Mesothelial cell of epicardium (in vitro differentiated cells): ENCODE measurements at regions not wholly inside any gene's neighbourhood (a gene's known extent, or its start where the extent isn't known, plus 50 kb on each side); places are given as distances from the start of the nearest gene placed in this dataset.

Source experiments
- DNase-seq, 2 experiments: peaks; one replicate each; pipeline ENCODE4 v3.0.0; 2021; ENCODE audit warnings: low spot score in 2 of 2; ENCODE audit not compliant: unreplicated experiment in 2 of 2
- H3K27ac Mint-ChIP-seq: 2 replicates; pipeline ENCODE4 v1.8.0; 2021; ENCODE audit warnings: mixed read lengths
- H3K27me3 Mint-ChIP-seq: 2 replicates; pipeline ENCODE4 v1.8.0; 2021; ENCODE audit warnings: low read depth, mixed read lengths
- H3K36me3 Mint-ChIP-seq: 2 replicates; pipeline ENCODE4 v1.8.0; 2021; ENCODE audit warnings: mixed read lengths
- H3K4me1 Mint-ChIP-seq: 2 replicates; pipeline ENCODE4 v1.8.0; 2021; ENCODE audit warnings: mixed read lengths
- H3K4me3 Mint-ChIP-seq: 2 replicates; pipeline ENCODE4 v1.8.0; 2021; ENCODE audit warnings: mild to moderate bottlenecking, moderate library complexity, mixed read lengths
- H3K9me3 Mint-ChIP-seq: 2 replicates; pipeline ENCODE4 v1.8.0; 2021; ENCODE audit warnings: mixed read lengths
- TF ChIP-seq, protein P1 (sequence below): fragments of 200-600 bp; sonication (generic); IDR thresholded peaks from one replicate; pipeline ENCODE4 v1.5.0; 2021; ENCODE audit warnings: antibody characterized with exemption; ENCODE audit not compliant: unreplicated experiment

DNA sequence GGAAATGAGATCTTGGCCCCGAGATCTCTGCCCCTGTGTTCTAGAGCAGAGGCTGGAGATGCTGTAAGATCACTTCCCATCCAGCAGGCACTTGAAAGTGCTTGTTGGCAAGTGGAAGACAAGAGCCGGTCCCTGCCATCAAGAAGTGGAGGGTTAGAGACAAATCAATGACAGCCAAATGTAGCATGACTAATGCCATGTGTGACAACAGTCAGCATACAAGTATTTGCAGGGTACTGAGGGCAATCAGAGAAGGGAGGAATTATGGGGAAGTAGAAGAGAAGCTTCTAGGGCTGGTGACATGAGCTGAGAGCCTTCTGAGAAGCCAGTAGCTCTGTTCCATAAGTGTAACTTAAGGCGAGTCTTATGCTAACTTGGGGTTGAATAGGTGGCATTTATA, 58.6 kb downstream of the TMEM17 start:
- no peaks in the 10 kb centered on the region for H3K9me3 Mint-ChIP-seq
- no peaks in the 10 kb centered on the region for H3K4me1 Mint-ChIP-seq
- DNase-seq = no peak
- TF ChIP-seq, protein P1, sequence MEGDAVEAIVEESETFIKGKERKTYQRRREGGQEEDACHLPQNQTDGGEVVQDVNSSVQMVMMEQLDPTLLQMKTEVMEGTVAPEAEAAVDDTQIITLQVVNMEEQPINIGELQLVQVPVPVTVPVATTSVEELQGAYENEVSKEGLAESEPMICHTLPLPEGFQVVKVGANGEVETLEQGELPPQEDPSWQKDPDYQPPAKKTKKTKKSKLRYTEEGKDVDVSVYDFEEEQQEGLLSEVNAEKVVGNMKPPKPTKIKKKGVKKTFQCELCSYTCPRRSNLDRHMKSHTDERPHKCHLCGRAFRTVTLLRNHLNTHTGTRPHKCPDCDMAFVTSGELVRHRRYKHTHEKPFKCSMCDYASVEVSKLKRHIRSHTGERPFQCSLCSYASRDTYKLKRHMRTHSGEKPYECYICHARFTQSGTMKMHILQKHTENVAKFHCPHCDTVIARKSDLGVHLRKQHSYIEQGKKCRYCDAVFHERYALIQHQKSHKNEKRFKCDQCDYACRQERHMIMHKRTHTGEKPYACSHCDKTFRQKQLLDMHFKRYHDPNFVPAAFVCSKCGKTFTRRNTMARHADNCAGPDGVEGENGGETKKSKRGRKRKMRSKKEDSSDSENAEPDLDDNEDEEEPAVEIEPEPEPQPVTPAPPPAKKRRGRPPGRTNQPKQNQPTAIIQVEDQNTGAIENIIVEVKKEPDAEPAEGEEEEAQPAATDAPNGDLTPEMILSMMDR = no peak
- no peaks in the 10 kb centered on the region for H3K36me3 Mint-ChIP-seq
- H3K27me3 Mint-ChIP-seq = no peaks in the 10 kb centered on the region
- H3K4me3 Mint-ChIP-seq = no peak overlapping the region
- H3K27ac Mint-ChIP-seq = no peak overlapping the region

DNA sequence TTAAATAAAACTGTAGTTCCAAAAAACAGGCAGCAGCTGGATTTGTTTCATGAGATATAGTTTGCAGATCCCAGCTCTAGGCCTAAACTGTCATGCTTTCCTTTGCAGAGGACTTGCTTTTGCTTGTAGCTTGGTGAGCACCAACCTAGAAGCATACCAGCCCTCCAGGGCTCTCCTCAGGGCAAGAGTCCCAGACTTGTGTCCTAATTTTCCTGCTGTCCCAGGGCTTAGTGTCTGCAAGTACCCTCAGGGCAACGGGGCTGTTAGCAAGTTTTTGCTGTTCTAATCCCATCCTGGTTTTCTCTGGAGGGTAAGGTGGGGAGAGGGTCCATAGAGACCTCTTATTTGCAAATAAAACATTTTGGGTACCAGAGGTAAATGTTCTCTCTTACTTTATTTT, 59.5 kb downstream of the TMEM17 start:
- Mint-ChIP-seq H3K27me3 (no peaks in the 10 kb centered on the region), H3K9me3 (no peaks in the 10 kb centered on the region), H3K4me3 (no peak overlapping the region), H3K36me3 (no peaks in the 10 kb centered on the region), H3K4me1 (no peaks in the 10 kb centered on the region), H3K27ac (no peak overlapping the region)
- TF ChIP-seq, protein P1 = no peak
- DNase-seq = no peak

DNA sequence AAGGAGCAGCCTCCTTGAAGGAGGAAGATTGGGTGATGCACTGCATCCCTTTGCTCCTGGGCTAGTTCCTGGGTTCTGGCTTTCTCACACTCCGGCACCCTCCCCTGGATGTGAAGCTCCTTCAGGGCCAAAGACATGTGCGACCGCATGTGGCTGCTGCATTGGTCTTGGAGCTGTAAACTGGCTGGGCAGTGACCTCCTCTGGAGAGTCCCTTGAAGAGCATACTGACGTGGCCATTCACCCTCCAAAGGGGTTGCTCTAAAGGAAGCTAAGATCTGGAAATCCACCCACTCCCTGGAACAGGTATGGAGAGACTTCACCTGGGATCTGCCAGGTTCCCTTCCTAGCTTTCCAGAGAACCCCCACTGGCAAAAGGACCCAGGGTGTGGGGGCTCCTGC, 62.1 kb downstream of the TMEM17 start:
- DNase-seq = no peak
- Mint-ChIP-seq H3K27ac (no peak overlapping the region), H3K36me3 (no peaks in the 10 kb centered on the region), H3K9me3 (peaks cover 2% of the 10 kb centered on the region), H3K27me3 (no peaks in the 10 kb centered on the region), H3K4me3 (no peak overlapping the region), H3K4me1 (no peaks in the 10 kb centered on the region)
- TF ChIP-seq, protein P1 = no peak

DNA sequence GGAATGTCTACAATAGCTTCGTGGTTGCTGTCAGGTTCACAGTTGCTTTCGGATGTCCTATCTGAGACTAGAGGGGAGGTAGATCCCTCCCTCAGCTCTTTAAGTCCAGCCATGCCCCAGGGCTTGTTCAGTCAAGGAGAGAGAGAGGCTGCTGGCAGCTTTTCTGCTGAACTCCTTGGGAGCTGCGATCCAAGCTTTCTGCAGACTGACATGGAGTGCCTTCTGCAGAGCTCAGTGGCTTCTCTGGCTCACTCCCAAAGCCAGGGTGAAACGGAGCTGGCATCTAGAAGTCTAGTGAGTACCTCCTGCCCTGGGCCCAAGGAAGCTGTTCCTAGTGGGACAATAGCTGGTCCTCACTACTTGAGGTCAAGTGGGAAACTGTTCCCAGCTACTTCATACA, 62.5 kb downstream of the TMEM17 start:
- no peaks in the 10 kb centered on the region for H3K4me1 Mint-ChIP-seq
- TF ChIP-seq, protein P1 = no peak
- H3K9me3 Mint-ChIP-seq = peaks cover 4% of the 10 kb centered on the region
- no peaks in the 10 kb centered on the region for H3K27me3 Mint-ChIP-seq
- no peak overlapping the region for H3K27ac Mint-ChIP-seq
- DNase-seq = no peak
- H3K36me3 Mint-ChIP-seq = no peaks in the 10 kb centered on the region
- no peak overlapping the region for H3K4me3 Mint-ChIP-seq

DNA sequence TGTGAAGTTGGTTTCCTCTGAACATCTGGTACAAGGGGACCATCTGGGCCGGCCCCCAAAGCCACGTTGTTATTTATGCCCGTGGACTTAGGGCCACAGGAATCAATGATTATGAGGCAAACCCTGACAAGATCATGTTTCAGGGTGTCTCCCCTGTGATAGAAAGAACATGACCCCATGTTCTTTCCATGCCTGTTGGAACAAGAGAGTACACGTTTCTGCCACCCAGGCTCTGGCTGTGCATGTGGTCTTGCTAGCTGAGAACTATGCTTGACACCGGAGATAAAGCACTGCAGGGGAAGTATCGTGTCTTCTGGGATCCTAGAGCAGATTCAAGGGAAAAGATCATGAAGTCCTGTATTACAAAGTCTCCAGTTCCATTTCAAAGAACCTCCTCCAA, 64.2 kb downstream of the TMEM17 start:
- peaks cover 4% of the 10 kb centered on the region for H3K9me3 Mint-ChIP-seq
- no peak for DNase-seq
- H3K4me3 Mint-ChIP-seq = no peak overlapping the region
- H3K27me3 Mint-ChIP-seq = no peaks in the 10 kb centered on the region
- H3K4me1 Mint-ChIP-seq = no peaks in the 10 kb centered on the region
- no peak overlapping the region for H3K27ac Mint-ChIP-seq
- H3K36me3 Mint-ChIP-seq = no peaks in the 10 kb centered on the region
- TF ChIP-seq, protein P1 = no peak

DNA sequence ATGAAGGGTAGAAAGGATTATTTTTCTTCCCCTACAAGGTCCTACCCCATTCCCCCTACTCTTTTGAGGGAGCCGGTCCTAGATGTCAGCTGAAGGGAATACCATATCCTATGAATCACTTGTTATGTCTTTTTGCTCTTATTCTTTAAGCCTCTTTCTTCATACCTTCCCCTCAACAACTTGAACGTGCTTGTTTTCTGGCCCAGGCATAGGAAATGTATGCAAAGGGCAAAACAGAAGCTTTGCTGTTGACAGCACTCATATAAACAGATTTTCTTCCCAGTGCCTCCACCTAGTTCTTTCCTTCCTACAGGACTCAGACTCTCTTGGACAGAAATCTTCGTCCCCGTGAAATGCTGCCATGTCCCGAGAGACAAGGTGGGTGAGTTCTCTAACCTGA, 64.6 kb downstream of the TMEM17 start:
- TF ChIP-seq, protein P1 = no peak
- H3K4me1 Mint-ChIP-seq = no peaks in the 10 kb centered on the region
- H3K4me3 Mint-ChIP-seq = no peak overlapping the region
- H3K9me3 Mint-ChIP-seq = peaks cover 4% of the 10 kb centered on the region
- no peak overlapping the region for H3K27ac Mint-ChIP-seq
- no peaks in the 10 kb centered on the region for H3K27me3 Mint-ChIP-seq
- H3K36me3 Mint-ChIP-seq = no peaks in the 10 kb centered on the region
- DNase-seq = no peak
